ENCODE measurements at regions not wholly inside any gene's neighbourhood (a gene's known extent, or its start where the extent isn't known, plus 50 kb on each side); places are given as distances from the start of the nearest gene placed in this dataset.

GRCh38 chr10:105956550-105956949, 1208.0 kb downstream of the SORCS1 start:
- Histone ChIP-seq H3K4me3 (no peak overlapping the region), H3K27me3 (ENCODE audit: insufficient read depth in 3 of 3, low read length in 2 of 3) (no peaks in the 10 kb centered on the region), H3K36me3 (ENCODE audit: insufficient read depth in 1 of 2, low read depth in 1 of 2) (no peaks in the 10 kb centered on the region), H3K4me1 (no peaks in the 10 kb centered on the region), H3K9me3 (no peaks in the 10 kb centered on the region), H3K27ac (no peak overlapping the region)
- intact Hi-C loops (cut with DNase I), result no loop called here
- TF ChIP-seq CTCF (IDR thresholded peaks at IDR 0.05), result no peak
- DNase-seq, result no peak
- no peak for ATAC-seq
- 90 to 93% (median 93%) methylated on average over 1 of the region's 1 CpG for WGBS, 3 donors

GRCh38 chr10:105953861-105954260, 1210.6 kb downstream of the SORCS1 start:
- WGBS, 3 donors, result 67 to 72% (median 68%) methylated on average over 3 of the region's 3 CpGs
- H3K36me3 ChIP-seq (ENCODE audit: insufficient read depth in 1 of 2, low read depth in 1 of 2), result no peaks in the 10 kb centered on the region
- H3K4me3 ChIP-seq, result no peak overlapping the region
- DNase-seq (no peak), ATAC-seq (no peak)
- no peak overlapping the region for H3K27ac ChIP-seq
- H3K9me3 ChIP-seq, result no peaks in the 10 kb centered on the region
- no peak for TF ChIP-seq CTCF (IDR thresholded peaks at IDR 0.05)
- H3K27me3 ChIP-seq (ENCODE audit: insufficient read depth in 3 of 3, low read length in 2 of 3), result no peaks in the 10 kb centered on the region
- intact Hi-C loops (cut with DNase I), result no loop called here
- H3K4me1 ChIP-seq, result no peaks in the 10 kb centered on the region

- intact Hi-C loops (cut with DNase I), result no loop called here
Observed at GRCh38 chr10:105953056-105953455, 1211.5 kb downstream of the SORCS1 start.

GRCh38 chr10:105952153-105952552, 1212.4 kb downstream of the SORCS1 start:
- 1 to 5% (median 4%) methylated on average over 3 of the region's 3 CpGs for WGBS, 3 donors
- H3K36me3 ChIP-seq (ENCODE audit: insufficient read depth in 1 of 2, low read depth in 1 of 2), result no peaks in the 10 kb centered on the region
- TF ChIP-seq CTCF (IDR thresholded peaks at IDR 0.05), result no peak
- no peak overlapping the region for H3K4me3 ChIP-seq
- H3K27me3 ChIP-seq (ENCODE audit: insufficient read depth in 3 of 3, low read length in 2 of 3), result no peaks in the 10 kb centered on the region
- no peaks in the 10 kb centered on the region for H3K4me1 ChIP-seq
- DNase-seq, result no peak
- intact Hi-C loops (cut with DNase I), result no loop called here
- no peak for ATAC-seq
- no peaks in the 10 kb centered on the region for H3K9me3 ChIP-seq
- no peak overlapping the region for H3K27ac ChIP-seq

More at GRCh38 chr10:105953056-105953455, 1211.5 kb downstream of the SORCS1 start:
- 76 to 84% (median 80%) methylated on average over 4 of the region's 4 CpGs for WGBS, 3 donors
- no peak overlapping the region for H3K27ac ChIP-seq
- DNase-seq (no peak), ATAC-seq (no peak)
- H3K4me1 ChIP-seq, result no peaks in the 10 kb centered on the region
- no peaks in the 10 kb centered on the region for H3K9me3 ChIP-seq
- H3K36me3 ChIP-seq (ENCODE audit: insufficient read depth in 1 of 2, low read depth in 1 of 2), result no peaks in the 10 kb centered on the region
- H3K27me3 ChIP-seq (ENCODE audit: insufficient read depth in 3 of 3, low read length in 2 of 3), result no peaks in the 10 kb centered on the region
- no peak for TF ChIP-seq CTCF (IDR thresholded peaks at IDR 0.05)
- H3K4me3 ChIP-seq, result no peak overlapping the region

- ATAC-seq (no peak), DNase-seq (peak; percentile 19 to 42)
- WGBS, 3 donors, result 42 to 57% (median 51%) methylated on average over 2 of the region's 2 CpGs
- Histone ChIP-seq H3K27me3 (ENCODE audit: insufficient read depth in 3 of 3, low read length in 2 of 3) (no peaks in the 10 kb centered on the region), H3K27ac (no peak overlapping the region), H3K9me3 (no peaks in the 10 kb centered on the region), H3K4me1 (no peaks in the 10 kb centered on the region), H3K36me3 (ENCODE audit: insufficient read depth in 1 of 2, low read depth in 1 of 2) (no peaks in the 10 kb centered on the region), H3K4me3 (no peak overlapping the region)
- intact Hi-C loops (cut with DNase I), result no loop called here
- TF ChIP-seq CTCF (IDR thresholded peaks at IDR 0.05), result peak; percentile 42
Observed at GRCh38 chr10:105950410-105950809, 1214.1 kb downstream of the SORCS1 start.

Measured in psoas muscle (tissue), 7 donors.